ENCODE measurements at regions not wholly inside any gene's neighbourhood (a gene's known extent, or its start where the extent isn't known, plus 50 kb on each side); places are given as distances from the start of the nearest gene placed in this dataset.

DNA sequence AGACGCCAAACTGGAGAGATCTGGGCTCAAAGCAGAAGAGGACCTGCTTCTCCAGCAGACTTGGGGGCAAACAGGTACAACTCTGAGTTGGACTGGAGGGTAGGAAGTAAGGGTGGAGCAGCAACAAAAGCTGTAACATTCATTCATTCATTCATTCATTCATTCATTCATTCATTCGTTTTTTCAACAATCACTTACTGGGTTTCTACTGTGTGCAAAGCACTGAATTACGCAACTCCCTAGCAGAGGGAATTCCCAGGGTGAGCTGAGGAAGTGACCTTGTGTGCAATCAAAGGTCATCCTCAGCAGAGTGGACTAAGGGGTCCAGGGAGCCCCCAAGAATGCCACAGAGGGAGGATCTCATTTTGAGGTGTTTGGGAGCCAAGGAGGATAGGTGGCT, 231.1 kb upstream of the SDK2 start:
- TF ChIP-seq, protein P1, sequence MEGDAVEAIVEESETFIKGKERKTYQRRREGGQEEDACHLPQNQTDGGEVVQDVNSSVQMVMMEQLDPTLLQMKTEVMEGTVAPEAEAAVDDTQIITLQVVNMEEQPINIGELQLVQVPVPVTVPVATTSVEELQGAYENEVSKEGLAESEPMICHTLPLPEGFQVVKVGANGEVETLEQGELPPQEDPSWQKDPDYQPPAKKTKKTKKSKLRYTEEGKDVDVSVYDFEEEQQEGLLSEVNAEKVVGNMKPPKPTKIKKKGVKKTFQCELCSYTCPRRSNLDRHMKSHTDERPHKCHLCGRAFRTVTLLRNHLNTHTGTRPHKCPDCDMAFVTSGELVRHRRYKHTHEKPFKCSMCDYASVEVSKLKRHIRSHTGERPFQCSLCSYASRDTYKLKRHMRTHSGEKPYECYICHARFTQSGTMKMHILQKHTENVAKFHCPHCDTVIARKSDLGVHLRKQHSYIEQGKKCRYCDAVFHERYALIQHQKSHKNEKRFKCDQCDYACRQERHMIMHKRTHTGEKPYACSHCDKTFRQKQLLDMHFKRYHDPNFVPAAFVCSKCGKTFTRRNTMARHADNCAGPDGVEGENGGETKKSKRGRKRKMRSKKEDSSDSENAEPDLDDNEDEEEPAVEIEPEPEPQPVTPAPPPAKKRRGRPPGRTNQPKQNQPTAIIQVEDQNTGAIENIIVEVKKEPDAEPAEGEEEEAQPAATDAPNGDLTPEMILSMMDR (IDR thresholded peaks at IDR 0.05) = no peak
- no peak for TF ChIP-seq POLR2A (IDR thresholded peaks at IDR 0.05)

All from lower leg skin (tissue), 3 donors.